ENCODE measurements at regions not wholly inside any gene's neighbourhood (a gene's known extent, or its start where the extent isn't known, plus 50 kb on each side); places are given as distances from the start of the nearest gene placed in this dataset.
"Not testable (repeated sequence)": the region's sequence is repeated elsewhere in the genome, so short reads cannot be mapped to it uniquely, and the experiment has no call there.

GRCh38 chr9:82052081-82052480 lies 63.5 kb downstream of the SPATA31D1 start:
- no peak for DNase-seq

- no peak for DNase-seq
Observed at GRCh38 chr9:82054264-82055015, 65.9 kb downstream of the SPATA31D1 start.

GRCh38 chr9:82057805-82058204 lies 69.2 kb downstream of the SPATA31D1 start:
- DNase-seq: no peak

GRCh38 chr9:82061801-82062200 lies 73.2 kb downstream of the SPATA31D1 start:
- not testable (repeated sequence) for DNase-seq

- no peak for DNase-seq
Observed at GRCh38 chr9:82062245-82062644, 73.7 kb downstream of the SPATA31D1 start.

- no peak for DNase-seq
Observed at GRCh38 chr9:82073551-82074543, 85.3 kb downstream of the SPATA31D1 start.

GRCh38 chr9:82080265-82080664 lies 91.7 kb downstream of the SPATA31D1 start:
- no peak for DNase-seq

GRCh38 chr9:82081496-82081895 lies 92.9 kb downstream of the SPATA31D1 start:
- peak; percentile 10 for DNase-seq

GRCh38 chr9:82082563-82082962 lies 94.0 kb downstream of the SPATA31D1 start:
- no peak for DNase-seq

GRCh38 chr9:82088591-82088990 lies 100.0 kb downstream of the SPATA31D1 start:
- no peak for DNase-seq

GRCh38 chr9:82090046-82090445 lies 101.5 kb downstream of the SPATA31D1 start:
- no peak for DNase-seq

- no peak for DNase-seq
Observed at GRCh38 chr9:82091100-82091499, 102.5 kb downstream of the SPATA31D1 start.

- DNase-seq: no peak
Observed at GRCh38 chr9:82091610-82092009, 103.0 kb downstream of the SPATA31D1 start.

GRCh38 chr9:82101475-82101874 lies 112.9 kb downstream of the SPATA31D1 start:
- no peak for DNase-seq

- DNase-seq: no peak
Observed at GRCh38 chr9:82104252-82104651, 115.7 kb downstream of the SPATA31D1 start.

- no peak for DNase-seq
Observed at GRCh38 chr9:82105729-82106128, 117.2 kb downstream of the SPATA31D1 start.

- DNase-seq: no peak
Observed at GRCh38 chr9:82106536-82106935, 118.0 kb downstream of the SPATA31D1 start.

- DNase-seq: no peak
Observed at GRCh38 chr9:82108474-82108873, 119.9 kb downstream of the SPATA31D1 start.

- DNase-seq: no peak
Observed at GRCh38 chr9:82108941-82109340, 120.4 kb downstream of the SPATA31D1 start.

GRCh38 chr9:82109626-82110025 lies 121.1 kb downstream of the SPATA31D1 start:
- DNase-seq: no peak

GRCh38 chr9:82110881-82111280 lies 122.3 kb downstream of the SPATA31D1 start:
- no peak for DNase-seq

- no peak for DNase-seq
Observed at GRCh38 chr9:82115331-82115730, 126.8 kb downstream of the SPATA31D1 start.

GRCh38 chr9:82115900-82116299 lies 127.3 kb downstream of the SPATA31D1 start:
- no peak for DNase-seq

- DNase-seq: no peak
Observed at GRCh38 chr9:82116556-82116955, 128.0 kb downstream of the SPATA31D1 start.

Measured in fibroblast of skin of right biceps (primary cell).